Stomach (tissue), 8 donors: ENCODE measurements at regions not wholly inside any gene's neighbourhood (a gene's known extent, or its start where the extent isn't known, plus 50 kb on each side); places are given as distances from the start of the nearest gene placed in this dataset.

ENCODE experiments used
- DNase-seq, 2 donors: peaks; one replicate each; pipeline versions ENCODE4 v3.0.0 to v3.0.0-alpha.2; 2013 to 2019
- H3K27ac ChIP-seq, 5 donors: fragments of 200-600 bp in 4 of 5; sonication (generic) in 4 of 5; one replicate each; pipeline ENCODE4 v1.5.1; 2013 to 2019; ENCODE audit warnings: mild to moderate bottlenecking in 1 of 5, moderate library complexity in 1 of 5
- H3K27me3 ChIP-seq, 3 donors: fragments of 200-600 bp; sonication (generic); one replicate each; pipeline ENCODE4 v1.5.1; 2017 to 2019; ENCODE audit warnings: mixed run types in 1 of 3
- H3K36me3 ChIP-seq, 4 donors: fragments of 200-600 bp; sonication (generic); 1 replicate in 3 of 4; 2 replicates in 1 of 4; pipeline ENCODE4 v1.5.1; 2016 to 2019
- H3K4me1 ChIP-seq, 4 donors: fragments of 200-600 bp; sonication (generic); one replicate each; pipeline ENCODE4 v1.5.1; 2016 to 2019
- H3K4me3 ChIP-seq, 4 donors: fragments of 200-600 bp; sonication (generic) in 3 of 4; one replicate each; pipeline ENCODE4 v1.5.1; 2016 to 2019; ENCODE audit warnings: mild to moderate bottlenecking in 1 of 4
- H3K9me3 ChIP-seq, 4 donors: fragments of 200-600 bp; sonication (generic); one replicate each; pipeline ENCODE4 v1.5.1; 2016 to 2019
- EP300 ChIP-seq: sonication (generic); formaldehyde crosslinking; IDR thresholded peaks from one replicate; pipeline ENCODE4 v1.6.1; 2017; ENCODE audit warnings: antibody characterized with exemption
- POLR2A ChIP-seq, 4 donors: fragments of 450-650 bp; IDR thresholded peaks; one replicate each; pipeline ENCODE4 v1.6.1; 2016; ENCODE audit warnings: antibody characterized with exemption in 4 of 4, control low read depth in 2 of 4, mild to moderate bottlenecking in 1 of 4, moderate library complexity in 1 of 4
- POLR2AphosphoS5 ChIP-seq, 3 donors: sonication (generic); formaldehyde crosslinking; IDR thresholded peaks; one replicate each; pipeline ENCODE4 v1.6.1; 2016; ENCODE audit warnings: antibody characterized with exemption in 3 of 3
- WGBS, 5 donors: extraction: QIAGEN DNeasy Blood & Tissue Kit in 3 of 5; methylation state at CpG; one replicate each; pipeline versions ENCODE4 v1.1.5 to v1.1.7; 2013 to 2018; 5-methylcytosine and 5-hydroxymethylcytosine counted together
- intact Hi-C: fragments of 100-400 bp; cut with DNase I; formaldehyde crosslinking; loops from one replicate; pipeline ENCODE4 v1.15.1; 2023; ENCODE audit warnings: low total_unique reads
- TF ChIP-seq, protein P1 (sequence below), 7 experiments: fragments of 450-650 bp in 4 of 7; fragments of 200-600 bp in 3 of 7; sonication (generic) in 3 of 7; IDR thresholded peaks; one replicate each; pipeline ENCODE4 v1.5.1; 2016 to 2019; ENCODE audit warnings: antibody characterized with exemption in 7 of 7, control low read depth in 2 of 7, mild to moderate bottlenecking in 1 of 7
- donor health status: healthy with polysubstance abuse.
- donor health status: Bipolar disorder and iron deficiency.
- donor health status: healthy.

DNA sequence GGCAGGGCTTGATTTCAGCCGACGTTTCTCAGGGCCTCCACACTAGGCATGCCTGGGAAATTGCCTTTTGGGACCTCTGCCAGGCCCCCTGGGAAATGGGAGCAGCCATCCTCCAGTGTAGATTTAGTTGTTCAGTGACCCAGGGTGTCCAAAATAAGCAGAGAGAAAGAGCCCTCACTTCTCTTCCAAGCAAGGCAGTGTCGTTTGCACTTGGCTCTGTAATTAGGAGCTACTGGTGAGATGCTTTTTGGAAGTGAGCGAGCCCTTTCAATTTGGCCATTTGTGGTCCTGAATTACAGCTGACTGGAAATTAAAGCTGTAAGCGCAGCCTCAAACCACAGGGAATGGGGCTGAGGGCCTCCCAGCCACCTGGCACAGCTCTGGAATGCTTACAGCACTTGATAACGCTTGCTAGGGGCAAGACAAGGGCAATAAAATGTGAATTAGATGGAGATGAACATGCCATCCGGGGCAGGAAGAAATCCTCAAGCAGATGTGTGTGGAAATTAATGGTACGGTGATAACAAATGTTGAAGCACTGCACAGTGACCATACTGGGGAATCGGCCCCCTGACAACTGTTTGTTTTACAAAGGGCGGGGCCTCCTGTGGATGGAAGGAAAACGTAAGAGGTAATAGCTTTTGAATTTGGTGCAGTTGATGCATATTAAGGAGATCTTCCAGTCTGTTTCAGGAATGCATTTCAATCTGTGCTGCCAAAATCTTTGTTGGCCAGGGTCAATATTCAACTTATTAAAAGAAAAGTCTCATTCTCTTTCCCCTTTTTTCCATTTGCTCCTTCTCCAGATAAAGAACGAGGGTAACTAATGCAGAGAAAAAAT, 173.1 kb downstream of the UXS1 start:
- Histone ChIP-seq H3K36me3 (no peaks in the 10 kb centered on the region), H3K27me3 (no peaks in the 10 kb centered on the region), H3K4me1 (peaks cover 0 to 28% (median 13%) of the 10 kb centered on the region in 4 donors), H3K27ac (peak overlapping the region in 4 of 5 donors; percentile 8 to 56 (median 40)), H3K9me3 (no peaks in the 10 kb centered on the region), H3K4me3 (no peak overlapping the region)
- intact Hi-C loops = no loop called here
- TF ChIP-seq, protein P1, sequence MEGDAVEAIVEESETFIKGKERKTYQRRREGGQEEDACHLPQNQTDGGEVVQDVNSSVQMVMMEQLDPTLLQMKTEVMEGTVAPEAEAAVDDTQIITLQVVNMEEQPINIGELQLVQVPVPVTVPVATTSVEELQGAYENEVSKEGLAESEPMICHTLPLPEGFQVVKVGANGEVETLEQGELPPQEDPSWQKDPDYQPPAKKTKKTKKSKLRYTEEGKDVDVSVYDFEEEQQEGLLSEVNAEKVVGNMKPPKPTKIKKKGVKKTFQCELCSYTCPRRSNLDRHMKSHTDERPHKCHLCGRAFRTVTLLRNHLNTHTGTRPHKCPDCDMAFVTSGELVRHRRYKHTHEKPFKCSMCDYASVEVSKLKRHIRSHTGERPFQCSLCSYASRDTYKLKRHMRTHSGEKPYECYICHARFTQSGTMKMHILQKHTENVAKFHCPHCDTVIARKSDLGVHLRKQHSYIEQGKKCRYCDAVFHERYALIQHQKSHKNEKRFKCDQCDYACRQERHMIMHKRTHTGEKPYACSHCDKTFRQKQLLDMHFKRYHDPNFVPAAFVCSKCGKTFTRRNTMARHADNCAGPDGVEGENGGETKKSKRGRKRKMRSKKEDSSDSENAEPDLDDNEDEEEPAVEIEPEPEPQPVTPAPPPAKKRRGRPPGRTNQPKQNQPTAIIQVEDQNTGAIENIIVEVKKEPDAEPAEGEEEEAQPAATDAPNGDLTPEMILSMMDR (IDR thresholded peaks at IDR 0.05) = no peak
- TF ChIP-seq POLR2A (IDR thresholded peaks at IDR 0.05) = no peak
- no peak for TF ChIP-seq EP300
- TF ChIP-seq POLR2AphosphoS5 (IDR thresholded peaks at IDR 0.05) = no peak
- 27 to 40% (median 35%) methylated on average over 12 of the region's 12 CpGs for WGBS, 5 donors
- peak in 1 of 2 donors; percentile 55 for DNase-seq

DNA sequence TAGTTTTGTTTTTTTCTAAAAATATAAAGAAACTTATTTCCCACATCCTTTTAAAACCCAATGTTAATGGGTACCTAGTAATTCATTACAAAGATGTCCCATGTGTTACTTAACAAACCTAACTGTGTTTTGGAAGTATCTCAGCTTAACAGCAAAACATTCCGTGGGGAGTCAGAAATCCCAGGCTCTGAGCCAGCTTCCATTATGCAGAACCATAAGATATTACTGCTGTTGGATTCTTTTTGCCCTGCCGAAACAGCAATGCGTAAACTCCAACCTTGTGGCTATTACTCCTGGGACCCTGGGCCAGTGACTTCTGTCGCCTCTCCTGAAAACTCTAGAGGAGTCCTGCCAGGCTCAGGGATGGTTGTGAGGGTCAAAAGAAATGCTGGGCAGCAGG, 174.1 kb downstream of the UXS1 start:
- TF ChIP-seq POLR2AphosphoS5 (IDR thresholded peaks at IDR 0.05) (no peak), EP300 (no peak), POLR2A (IDR thresholded peaks at IDR 0.05) (no peak)
- TF ChIP-seq, protein P1 (IDR thresholded peaks at IDR 0.05) = no peak
- Histone ChIP-seq H3K27ac (peak overlapping the region in 1 of 5 donors; percentile 36), H3K4me3 (no peak overlapping the region), H3K27me3 (no peaks in the 10 kb centered on the region), H3K36me3 (no peaks in the 10 kb centered on the region), H3K9me3 (no peaks in the 10 kb centered on the region), H3K4me1 (peaks cover 0 to 28% (median 13%) of the 10 kb centered on the region in 4 donors)
- WGBS, 5 donors = 54 to 73% (median 65%) methylated on average over 4 of the region's 4 CpGs
- intact Hi-C loops = no loop called here
- peak in 1 of 2 donors; percentile 75 for DNase-seq

DNA sequence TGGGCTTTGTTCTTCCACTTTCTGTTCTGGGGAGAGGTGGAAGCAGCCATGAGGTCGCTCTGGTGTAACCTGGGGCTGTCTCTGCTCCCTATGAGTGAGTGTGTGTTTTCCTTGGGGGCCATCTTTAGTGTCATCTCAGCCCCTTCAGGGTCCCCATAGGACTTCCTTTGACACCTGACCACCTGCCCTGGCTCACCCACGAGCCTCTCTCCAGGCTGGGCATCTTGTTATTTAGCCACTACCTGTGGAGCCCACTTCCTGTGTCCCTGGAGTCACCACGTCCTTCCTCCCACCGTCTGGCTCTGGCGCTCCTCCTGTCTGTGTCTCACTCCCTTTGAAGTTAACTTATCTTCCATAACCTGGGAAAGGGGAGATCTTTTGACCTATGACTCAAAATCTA, 176.0 kb downstream of the UXS1 start:
- Histone ChIP-seq H3K36me3 (no peaks in the 10 kb centered on the region), H3K27me3 (no peaks in the 10 kb centered on the region), H3K9me3 (no peaks in the 10 kb centered on the region), H3K4me3 (no peak overlapping the region), H3K4me1 (peaks cover 0 to 28% (median 13%) of the 10 kb centered on the region in 4 donors), H3K27ac (peak overlapping the region in 1 of 5 donors; percentile 2)
- intact Hi-C loops = no loop called here
- WGBS, 5 donors = 39 to 65% (median 61%) methylated on average over 5 of the region's 5 CpGs
- no peak for TF ChIP-seq POLR2A (IDR thresholded peaks at IDR 0.05)
- DNase-seq = no peak

DNA sequence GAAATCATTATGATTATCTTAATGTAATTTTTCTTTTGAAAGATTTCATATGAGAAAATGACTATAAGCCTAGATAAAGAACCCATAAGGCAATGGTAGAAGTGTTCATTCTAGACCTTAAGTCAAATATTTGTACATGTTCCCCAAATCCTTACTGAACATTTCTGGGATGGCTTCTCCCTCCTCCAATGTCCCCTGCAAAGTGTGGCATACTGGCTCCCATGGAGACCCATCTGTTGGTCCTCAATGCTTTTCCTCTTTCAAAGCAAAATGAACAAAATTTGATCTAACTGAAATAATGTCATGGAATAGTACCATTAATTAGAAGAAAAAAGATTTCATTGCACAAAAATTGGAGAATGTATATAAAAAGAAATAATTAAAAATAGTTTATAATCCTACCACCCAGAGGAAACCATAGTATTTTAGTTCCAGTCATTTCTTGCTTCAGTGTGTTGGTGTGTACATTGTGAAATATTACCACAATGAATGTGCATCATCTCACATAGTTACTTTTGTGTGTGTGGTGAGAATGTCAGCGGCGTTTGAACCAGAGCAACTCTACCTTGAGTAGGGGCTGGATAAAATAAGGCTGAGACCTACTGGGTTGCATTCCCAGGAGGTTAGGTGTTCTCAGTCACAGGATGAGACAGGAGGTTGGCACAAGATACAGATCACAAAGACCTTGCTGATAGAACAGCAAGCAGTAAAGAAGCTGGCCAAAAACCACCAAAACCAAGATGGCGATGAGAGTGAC, 181.3 kb downstream of the UXS1 start:
- no peak for TF ChIP-seq POLR2A (IDR thresholded peaks at IDR 0.05)
- TF ChIP-seq, protein P1 (IDR thresholded peaks at IDR 0.05) = no peak
- no peak for TF ChIP-seq POLR2AphosphoS5 (IDR thresholded peaks at IDR 0.05)

More for the DNA sequence above, 181.3 kb downstream of the UXS1 start:
- 56 to 93% (median 90%) methylated on average over 3 of the region's 3 CpGs for WGBS, 5 donors
- H3K36me3 ChIP-seq = no peaks in the 10 kb centered on the region
- no peak overlapping the region for H3K27ac ChIP-seq
- no peak overlapping the region for H3K4me3 ChIP-seq
- H3K27me3 ChIP-seq = no peaks in the 10 kb centered on the region
- intact Hi-C loops = no loop called here
- DNase-seq = no peak
- peaks cover under 1 to 10% (median 5%) of the 10 kb centered on the region in 4 donors for H3K9me3 ChIP-seq
- no peaks in the 10 kb centered on the region for H3K4me1 ChIP-seq
